Activated CD4-positive, alpha-beta memory T cell treated with anti-CD3 and anti-CD28 coated beads for 36 hours (primary cell): ENCODE measurements at regions not wholly inside any gene's neighbourhood (a gene's known extent, or its start where the extent isn't known, plus 50 kb on each side); places are given as distances from the start of the nearest gene placed in this dataset.

Source experiments
- CTCF ChIA-PET: fragments of 350-600 bp; sonication (Branson Sonifier 250); formaldehyde crosslinking; loops from one replicate; lab custom pipeline; 2021; ENCODE audit warnings: antibody characterized with exemption, inconsistent platforms; lab: Charles Lee
- POLR2A ChIA-PET: fragments of 350-600 bp; sonication (Branson Sonifier 250); formaldehyde crosslinking; loops from one replicate; lab custom pipeline; 2021; ENCODE audit warnings: antibody characterized with exemption; lab: Charles Lee
- DNase-seq: peaks from one replicate; pipeline ENCODE4 v3.0.0-alpha.2; 2020
- H3K27ac Mint-ChIP-seq: one replicate; pipeline ENCODE4 v1.8.0; 2021; ENCODE audit warnings: mixed read lengths
- H3K27me3 Mint-ChIP-seq: one replicate; pipeline ENCODE4 v1.8.0; 2021; ENCODE audit warnings: mixed read lengths
- H3K36me3 Mint-ChIP-seq: one replicate; pipeline ENCODE4 v1.8.0; 2021; ENCODE audit warnings: mixed read lengths
- H3K4me1 Mint-ChIP-seq: one replicate; pipeline ENCODE4 v1.8.0; 2021; ENCODE audit warnings: low read depth, mixed read lengths
- H3K4me3 Mint-ChIP-seq: one replicate; pipeline ENCODE4 v1.8.0; 2021; ENCODE audit warnings: mild to moderate bottlenecking, mixed read lengths
- H3K9me3 Mint-ChIP-seq: one replicate; pipeline ENCODE4 v1.8.0; 2021; ENCODE audit warnings: mixed read lengths
- intact Hi-C: fragments of 100-400 bp; cut with micrococcal nuclease; formaldehyde crosslinking; loops from one replicate; pipeline ENCODE4 v1.15.1; 2023

- H3K27ac Mint-ChIP-seq, result no peak overlapping the region
- intact Hi-C loops, result no loop called here
- POLR2A ChIA-PET, result no interaction called here
- no peak overlapping the region for H3K4me3 Mint-ChIP-seq
- H3K4me1 Mint-ChIP-seq, result no peaks in the 10 kb centered on the region
- no peaks in the 10 kb centered on the region for H3K9me3 Mint-ChIP-seq
- DNase-seq, result no peak
- CTCF ChIA-PET, result no interaction called here
- H3K36me3 Mint-ChIP-seq, result no peaks in the 10 kb centered on the region
- peaks cover 3% of the 10 kb centered on the region for H3K27me3 Mint-ChIP-seq
Observed at GRCh38 chr2:176818617-176819016, 394.0 kb upstream of the HNRNPA3 start.

DNA sequence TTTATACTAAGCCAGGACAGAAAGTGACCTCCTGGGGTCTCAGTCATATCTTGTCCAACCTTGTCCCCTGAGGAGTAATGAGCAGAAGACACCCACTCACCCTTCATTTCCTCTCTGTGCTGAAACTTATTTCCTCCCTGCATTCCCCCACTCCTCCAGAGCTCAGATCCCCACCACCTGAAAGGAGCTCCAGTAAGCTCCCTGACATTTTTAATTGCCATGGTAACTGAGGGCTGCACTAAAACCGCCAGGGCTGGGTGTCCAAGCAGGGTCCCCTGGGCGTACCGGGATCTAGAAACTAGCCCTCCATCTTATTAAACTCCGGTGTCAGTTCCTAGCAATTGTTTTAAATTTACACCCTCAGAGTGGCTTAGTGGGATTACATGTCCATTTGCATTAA is 393.3 kb upstream of the HNRNPA3 start:
- Mint-ChIP-seq H3K9me3 (no peaks in the 10 kb centered on the region), H3K4me1 (peaks cover 1% of the 10 kb centered on the region)
- POLR2A ChIA-PET, result no interaction called here

GRCh38 chr2:176820371-176820932 is 392.1 kb upstream of the HNRNPA3 start:
- Mint-ChIP-seq H3K27ac (no peak overlapping the region), H3K4me1 (peaks cover 5% of the 10 kb centered on the region), H3K27me3 (peaks cover 3% of the 10 kb centered on the region), H3K36me3 (no peaks in the 10 kb centered on the region), H3K9me3 (no peaks in the 10 kb centered on the region), H3K4me3 (no peak overlapping the region)
- ChIA-PET POLR2A (no interaction called here), CTCF (interaction anchor here (1.0 to 1.3 kb wide), 2 partner anchors 12 to 328 kb away, joined by 3 to 4 read pairs; no protein-coding TSS in a partner anchor)
- DNase-seq, result no peak
- intact Hi-C loops, result no loop called here

More for the DNA sequence above, 393.3 kb upstream of the HNRNPA3 start:
- H3K4me3 Mint-ChIP-seq, result no peak overlapping the region
- H3K27me3 Mint-ChIP-seq, result peaks cover 3% of the 10 kb centered on the region
- no peak for DNase-seq
- H3K27ac Mint-ChIP-seq, result no peak overlapping the region
- CTCF ChIA-PET, result no interaction called here
- no peaks in the 10 kb centered on the region for H3K36me3 Mint-ChIP-seq
- intact Hi-C loops, result no loop called here

- no peak for DNase-seq
- Mint-ChIP-seq H3K4me3 (no peak overlapping the region), H3K36me3 (no peaks in the 10 kb centered on the region), H3K9me3 (no peaks in the 10 kb centered on the region), H3K27me3 (peaks cover 3% of the 10 kb centered on the region), H3K4me1 (peaks cover 10% of the 10 kb centered on the region), H3K27ac (no peak overlapping the region)
- CTCF ChIA-PET, result interaction anchor here (0.6 to 5.6 kb wide), 2 partner anchors 8 to 136 kb away, joined by 3 to 31 read pairs; no protein-coding TSS in a partner anchor
- POLR2A ChIA-PET, result no interaction called here
- intact Hi-C loops, result no loop called here
Observed at GRCh38 chr2:176821350-176821749, 391.2 kb upstream of the HNRNPA3 start.

DNA sequence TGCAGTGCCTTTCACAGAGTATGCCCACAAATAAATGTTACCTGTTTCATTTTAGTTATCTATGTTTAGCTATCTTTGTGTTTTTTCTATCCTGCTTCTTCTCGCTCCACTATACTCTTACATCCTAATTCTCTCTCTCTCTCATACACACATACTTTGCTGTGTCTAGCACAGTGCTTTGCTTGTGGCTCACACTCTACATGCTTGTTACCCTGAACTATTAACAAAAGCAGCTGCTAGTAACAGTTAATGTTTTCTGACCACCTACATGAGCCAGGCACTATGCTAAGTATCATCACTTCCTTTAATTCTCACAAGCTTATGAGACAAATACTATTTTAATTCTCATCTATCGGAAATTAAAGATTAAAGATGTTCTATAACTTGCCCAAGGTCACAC is 390.5 kb upstream of the HNRNPA3 start:
- H3K36me3 Mint-ChIP-seq, result no peaks in the 10 kb centered on the region
- peaks cover 16% of the 10 kb centered on the region for H3K4me1 Mint-ChIP-seq
- no peaks in the 10 kb centered on the region for H3K9me3 Mint-ChIP-seq
- peaks cover 3% of the 10 kb centered on the region for H3K27me3 Mint-ChIP-seq
- no peak overlapping the region for H3K27ac Mint-ChIP-seq
- POLR2A ChIA-PET, result no interaction called here
- DNase-seq, result no peak
- CTCF ChIA-PET, result interaction anchor here (5.6 kb wide), 1 partner anchor 9 kb away, joined by 31 read pairs; no protein-coding TSS in a partner anchor
- H3K4me3 Mint-ChIP-seq, result no peak overlapping the region
- intact Hi-C loops, result no loop called here

DNA sequence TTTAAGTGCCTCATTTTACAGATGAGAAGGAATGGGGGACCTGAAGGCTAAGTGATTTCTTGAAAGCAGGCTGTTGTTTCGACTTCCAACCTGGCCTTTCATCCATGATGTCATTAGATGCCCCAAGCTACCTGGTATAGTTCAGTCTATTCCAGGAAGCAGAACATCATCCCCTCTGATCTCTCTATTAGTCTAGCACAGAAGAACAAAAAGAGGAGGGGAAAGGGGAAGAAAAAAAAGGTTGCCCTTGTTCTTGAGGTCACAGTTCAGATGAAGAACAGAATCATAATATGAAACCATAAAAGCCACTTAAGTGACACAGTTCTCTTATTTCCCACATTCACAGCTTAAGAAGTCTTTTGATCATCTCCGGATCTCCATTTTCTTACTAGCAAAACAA is 386.2 kb upstream of the HNRNPA3 start:
- CTCF ChIA-PET, result interaction anchor here (2.1 to 5.6 kb wide), 2 partner anchors 13 to 322 kb away, joined by 6 to 31 read pairs; no protein-coding TSS in a partner anchor
- H3K36me3 Mint-ChIP-seq, result no peaks in the 10 kb centered on the region
- H3K4me3 Mint-ChIP-seq, result no peak overlapping the region
- peaks cover 22% of the 10 kb centered on the region for H3K4me1 Mint-ChIP-seq
- H3K27ac Mint-ChIP-seq, result peak overlapping the region; percentile 71
- H3K9me3 Mint-ChIP-seq, result no peaks in the 10 kb centered on the region
- intact Hi-C loops, result loop anchor here (2.0 to 5.0 kb wide), 4 partner anchors 28 to 321 kb away; no protein-coding TSS in a partner anchor
- no peak for DNase-seq
- POLR2A ChIA-PET, result no interaction called here
- H3K27me3 Mint-ChIP-seq, result peaks cover 10% of the 10 kb centered on the region

DNA sequence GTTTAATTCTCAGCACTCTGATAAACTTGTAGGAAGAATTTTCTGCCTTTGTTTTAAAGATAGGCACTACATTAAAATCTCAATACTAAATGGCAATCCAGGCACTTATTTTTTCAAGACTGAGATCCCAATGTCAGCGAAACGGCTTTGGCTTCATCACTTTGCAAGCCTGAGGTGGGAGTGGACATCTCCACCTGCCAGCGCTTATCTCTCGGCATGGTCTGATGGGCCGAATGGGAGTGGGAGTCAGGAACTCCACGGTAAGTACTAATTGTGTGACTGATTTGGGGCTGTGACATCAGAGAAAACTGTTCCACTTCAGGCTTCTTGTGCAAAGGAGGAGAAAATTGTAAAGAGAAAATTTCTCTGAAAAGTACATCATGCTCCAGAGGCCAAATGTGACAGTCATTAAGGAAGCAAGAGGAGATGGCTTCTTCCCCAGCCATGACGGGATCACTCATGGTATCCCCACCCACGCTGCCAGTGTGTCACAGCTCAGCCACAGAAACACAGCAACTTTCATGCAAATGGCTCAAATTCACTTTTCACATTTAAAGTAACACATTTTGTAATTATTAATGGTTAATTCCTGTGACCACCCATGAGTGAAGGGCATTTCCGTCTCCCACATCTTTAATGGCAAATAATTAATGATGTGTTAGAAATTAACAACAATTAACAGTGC is 385.5 kb upstream of the HNRNPA3 start:
- intact Hi-C loops, result loop anchor here (2.0 to 5.0 kb wide), 4 partner anchors 28 to 320 kb away; no protein-coding TSS in a partner anchor
- Mint-ChIP-seq H3K4me1 (peaks cover 22% of the 10 kb centered on the region), H3K9me3 (no peaks in the 10 kb centered on the region), H3K27ac (peak overlapping the region; percentile 71), H3K4me3 (no peak overlapping the region), H3K27me3 (peaks cover 10% of the 10 kb centered on the region), H3K36me3 (no peaks in the 10 kb centered on the region)
- peak; percentile 76 for DNase-seq
- CTCF ChIA-PET, result interaction anchor here (2.1 to 5.6 kb wide), 2 partner anchors 14 to 321 kb away, joined by 6 to 31 read pairs; no protein-coding TSS in a partner anchor
- POLR2A ChIA-PET, result no interaction called here

DNA sequence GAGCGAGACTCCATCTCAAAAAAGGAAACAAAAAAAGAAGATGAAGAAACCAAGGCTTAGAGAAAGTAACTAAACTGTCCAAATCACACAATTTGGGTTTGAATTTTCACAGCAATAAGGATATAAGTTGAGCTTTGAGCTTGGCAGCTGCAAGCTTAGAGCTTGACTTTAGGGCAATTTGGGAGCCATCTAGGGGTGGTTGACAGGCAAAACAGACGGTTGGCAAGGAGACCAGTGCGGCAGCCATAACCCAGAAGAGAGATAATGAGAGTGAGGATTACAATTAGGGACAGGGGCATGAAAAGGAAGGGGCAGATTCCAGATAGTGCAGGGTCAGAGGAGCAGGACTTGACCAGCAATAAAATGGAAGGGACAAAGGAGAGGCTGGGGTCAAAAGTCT is 382.2 kb upstream of the HNRNPA3 start:
- no peak overlapping the region for H3K4me3 Mint-ChIP-seq
- peak; percentile 18 for DNase-seq
- H3K27me3 Mint-ChIP-seq, result peaks cover 7% of the 10 kb centered on the region
- ChIA-PET CTCF (interaction anchor here (0.7 to 1.4 kb wide), 2 partner anchors 14 to 16 kb away, joined by 3 to 4 read pairs; no protein-coding TSS in a partner anchor), POLR2A (no interaction called here)
- H3K9me3 Mint-ChIP-seq, result no peaks in the 10 kb centered on the region
- intact Hi-C loops, result no loop called here
- no peaks in the 10 kb centered on the region for H3K36me3 Mint-ChIP-seq
- no peak overlapping the region for H3K27ac Mint-ChIP-seq
- peaks cover 16% of the 10 kb centered on the region for H3K4me1 Mint-ChIP-seq

GRCh38 chr2:176832086-176832485 is 380.5 kb upstream of the HNRNPA3 start:
- no peak for DNase-seq
- no peaks in the 10 kb centered on the region for H3K9me3 Mint-ChIP-seq
- H3K4me3 Mint-ChIP-seq, result no peak overlapping the region
- CTCF ChIA-PET, result interaction anchor here (0.8 kb wide), 1 partner anchor 317 kb away, joined by 4 read pairs; no protein-coding TSS in a partner anchor
- intact Hi-C loops, result no loop called here
- H3K27ac Mint-ChIP-seq, result no peak overlapping the region
- peaks cover 7% of the 10 kb centered on the region for H3K27me3 Mint-ChIP-seq
- POLR2A ChIA-PET, result no interaction called here
- H3K4me1 Mint-ChIP-seq, result peaks cover 6% of the 10 kb centered on the region
- no peaks in the 10 kb centered on the region for H3K36me3 Mint-ChIP-seq

- Mint-ChIP-seq H3K27ac (no peak overlapping the region), H3K4me1 (no peaks in the 10 kb centered on the region), H3K9me3 (no peaks in the 10 kb centered on the region), H3K4me3 (no peak overlapping the region), H3K36me3 (no peaks in the 10 kb centered on the region), H3K27me3 (peaks cover 7% of the 10 kb centered on the region)
- no peak for DNase-seq
- CTCF ChIA-PET, result no interaction called here
- intact Hi-C loops, result no loop called here
- POLR2A ChIA-PET, result no interaction called here
Observed at GRCh38 chr2:176833671-176834070, 378.9 kb upstream of the HNRNPA3 start.

DNA sequence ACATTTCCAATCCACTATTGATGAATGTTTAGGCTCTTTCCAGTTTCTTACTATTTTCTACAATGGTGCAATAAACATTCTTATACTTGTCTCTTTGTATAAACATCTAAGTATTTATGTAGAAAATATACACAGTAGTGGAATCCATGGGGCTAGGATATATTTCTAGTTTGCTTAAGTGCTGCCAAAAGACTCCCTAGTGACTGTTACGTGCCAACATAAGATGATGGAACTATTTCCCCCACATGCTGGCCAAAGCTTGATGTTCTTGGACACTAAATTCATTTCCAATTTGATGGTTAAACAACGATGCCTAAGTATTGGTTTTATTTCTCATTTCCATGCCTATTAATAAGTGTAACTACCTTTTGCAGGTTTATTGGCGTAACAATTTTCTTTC is 378.4 kb upstream of the HNRNPA3 start:
- Mint-ChIP-seq H3K27ac (no peak overlapping the region), H3K4me1 (no peaks in the 10 kb centered on the region), H3K27me3 (peaks cover 5% of the 10 kb centered on the region), H3K4me3 (no peak overlapping the region), H3K9me3 (no peaks in the 10 kb centered on the region), H3K36me3 (no peaks in the 10 kb centered on the region)
- no peak for DNase-seq
- POLR2A ChIA-PET, result no interaction called here
- intact Hi-C loops, result no loop called here
- CTCF ChIA-PET, result no interaction called here

GRCh38 chr2:176843208-176843607 is 369.4 kb upstream of the HNRNPA3 start:
- Mint-ChIP-seq H3K27ac (no peak overlapping the region), H3K27me3 (peaks cover 4% of the 10 kb centered on the region), H3K36me3 (no peaks in the 10 kb centered on the region), H3K4me1 (no peaks in the 10 kb centered on the region), H3K4me3 (no peak overlapping the region), H3K9me3 (no peaks in the 10 kb centered on the region)
- intact Hi-C loops, result no loop called here
- DNase-seq, result no peak
- ChIA-PET POLR2A (no interaction called here), CTCF (interaction anchor here (1.0 to 1.3 kb wide), 2 partner anchors 29 to 63 kb away, joined by 3 to 5 read pairs; no protein-coding TSS in a partner anchor)
